ENCODE measurements at regions not wholly inside any gene's neighbourhood (a gene's known extent, or its start where the extent isn't known, plus 50 kb on each side); places are given as distances from the start of the nearest gene placed in this dataset.

DNA sequence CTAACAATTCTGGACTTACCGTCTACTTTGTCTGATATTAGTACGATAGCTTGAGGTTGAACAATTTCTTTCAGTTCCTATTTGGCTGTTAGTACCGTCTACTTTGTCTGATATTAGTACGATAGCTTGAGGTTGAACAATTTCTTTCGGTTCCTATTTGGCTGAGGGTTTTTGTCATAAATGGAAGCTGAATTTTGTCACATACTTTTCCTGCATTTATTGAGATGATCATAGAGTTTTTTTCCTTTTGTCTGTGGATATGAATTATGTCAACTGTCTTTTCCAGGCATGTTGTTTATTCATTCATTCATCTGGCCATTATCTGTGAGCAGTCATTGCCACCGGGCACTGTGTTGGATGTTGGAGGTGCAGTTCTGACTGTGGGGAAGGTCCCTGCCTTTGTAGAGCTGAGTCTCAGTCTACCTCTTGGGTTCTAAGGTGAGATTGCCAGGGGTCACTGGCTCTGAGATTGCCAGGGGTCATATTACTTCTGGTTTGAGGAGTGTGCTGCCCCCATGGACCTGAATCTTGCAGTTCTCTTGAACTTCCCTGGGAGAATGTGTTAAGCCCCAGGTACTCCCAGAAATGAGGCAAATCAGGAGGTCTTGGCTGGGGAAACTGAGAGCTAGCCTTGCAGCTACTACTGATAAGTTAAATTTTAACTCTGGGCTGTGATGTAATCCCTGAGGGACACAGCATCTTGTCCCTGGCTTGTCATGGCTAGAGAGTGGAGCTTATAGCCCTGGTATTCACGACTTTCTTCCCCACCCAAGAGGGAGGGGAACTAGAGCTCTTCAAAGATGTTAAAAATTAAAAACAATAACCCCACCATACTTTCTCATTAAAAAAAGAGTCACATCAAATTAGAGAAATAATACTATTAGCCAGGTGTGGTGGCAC is 89.1 kb upstream of the MBOAT2 start:
- no peaks in the 10 kb centered on the region for H4K20me1 ChIP-seq (ENCODE audit: low read depth, low read length)
- H3K9ac ChIP-seq (ENCODE audit: low read length), result no peak overlapping the region
- no peaks in the 10 kb centered on the region for H3K9me2 ChIP-seq (replicated peaks; ENCODE audit: insufficient read depth, low read length)
- H3K36me3 ChIP-seq (ENCODE audit: low read length), result no peaks in the 10 kb centered on the region
- H3K27ac ChIP-seq (ENCODE audit: low read depth, low read length), result no peak overlapping the region
- H3K9me3 ChIP-seq (ENCODE audit: insufficient read depth, low read length), result no peaks in the 10 kb centered on the region
- no peak overlapping the region for H3K4me3 ChIP-seq (ENCODE audit: insufficient read depth, low read length, poor library complexity, severe bottlenecking)
- H3K4me2 ChIP-seq (ENCODE audit: low read depth, low read length, poor library complexity, severe bottlenecking), result no peak overlapping the region
- no peak overlapping the region for H2AFZ ChIP-seq (ENCODE audit: low read depth, low read length, severe bottlenecking)
- H3K79me2 ChIP-seq (ENCODE audit: insufficient read depth, low read length), result no peaks in the 10 kb centered on the region
- H3K27me3 ChIP-seq (ENCODE audit: low read length), result no peaks in the 10 kb centered on the region
- TF ChIP-seq CTCF (IDR thresholded peaks at IDR 0.05; ENCODE audit: insufficient read depth, low read length, poor library complexity, severe bottlenecking), result no peak
- TF ChIP-seq EZH2phosphoT487 (conservative IDR thresholded peaks at IDR 0.05; ENCODE audit: low read length), result no peak
- no peaks in the 10 kb centered on the region for H3F3A ChIP-seq (ENCODE audit: insufficient read depth)

DNA sequence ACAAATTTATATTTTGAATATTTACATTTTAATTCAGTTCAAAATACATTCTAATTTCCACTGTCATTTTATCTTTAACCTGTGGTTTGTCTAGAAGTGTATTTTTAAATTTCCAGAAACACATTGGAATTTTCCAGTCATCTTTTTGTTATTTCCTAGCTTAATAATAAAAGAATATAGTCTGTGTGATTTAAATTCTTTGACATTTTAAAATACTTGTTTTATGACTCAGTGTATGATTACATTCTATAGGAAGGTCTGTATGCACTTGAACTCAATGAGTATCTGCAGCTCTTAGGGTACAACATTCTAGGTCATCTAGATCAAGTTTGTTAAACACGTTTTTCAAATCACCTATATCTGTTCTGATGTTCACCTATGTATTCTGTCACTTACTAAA is 88.3 kb upstream of the MBOAT2 start:
- Histone ChIP-seq H3K36me3 (ENCODE audit: low read length) (no peaks in the 10 kb centered on the region), H3K27ac (ENCODE audit: low read depth, low read length) (no peak overlapping the region), H3K79me2 (ENCODE audit: insufficient read depth, low read length) (no peaks in the 10 kb centered on the region), H4K20me1 (ENCODE audit: low read depth, low read length) (no peaks in the 10 kb centered on the region), H3K4me3 (ENCODE audit: insufficient read depth, low read length, poor library complexity, severe bottlenecking) (no peak overlapping the region), H3K9ac (ENCODE audit: low read length) (no peak overlapping the region), H3K9me2 (replicated peaks; ENCODE audit: insufficient read depth, low read length) (no peaks in the 10 kb centered on the region), H3K27me3 (ENCODE audit: low read length) (no peaks in the 10 kb centered on the region), H3K9me3 (ENCODE audit: insufficient read depth, low read length) (no peaks in the 10 kb centered on the region), H2AFZ (ENCODE audit: low read depth, low read length, severe bottlenecking) (no peak overlapping the region), H3K4me2 (ENCODE audit: low read depth, low read length, poor library complexity, severe bottlenecking) (no peak overlapping the region), H3F3A (ENCODE audit: insufficient read depth) (no peaks in the 10 kb centered on the region)
- TF ChIP-seq EZH2phosphoT487 (conservative IDR thresholded peaks at IDR 0.05; ENCODE audit: low read length), result no peak
- TF ChIP-seq CTCF (IDR thresholded peaks at IDR 0.05; ENCODE audit: insufficient read depth, low read length, poor library complexity, severe bottlenecking), result no peak

DNA sequence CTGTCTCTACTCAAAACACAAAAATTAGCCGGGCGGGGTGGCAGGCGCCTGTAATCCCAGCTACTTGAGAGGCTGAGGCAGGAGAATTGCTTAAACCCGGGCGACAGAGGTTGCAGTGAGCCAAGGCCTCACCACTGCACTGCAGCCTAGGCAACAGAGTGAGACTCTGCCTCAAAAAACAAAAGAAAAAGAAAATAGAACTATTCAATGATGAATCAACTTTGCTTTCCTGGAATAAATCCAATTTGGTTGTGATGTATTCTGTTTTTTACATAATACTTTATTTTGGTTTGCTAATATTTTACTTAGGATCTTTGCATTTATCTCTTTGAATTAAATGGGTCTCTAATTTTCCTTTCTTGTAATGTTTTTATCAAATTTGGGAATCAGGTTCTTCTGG is 86.3 kb upstream of the MBOAT2 start:
- H3K4me3 ChIP-seq (ENCODE audit: insufficient read depth, low read length, poor library complexity, severe bottlenecking), result no peak overlapping the region
- no peak for TF ChIP-seq EZH2phosphoT487 (conservative IDR thresholded peaks at IDR 0.05; ENCODE audit: low read length)
- TF ChIP-seq CTCF (IDR thresholded peaks at IDR 0.05; ENCODE audit: insufficient read depth, low read length, poor library complexity, severe bottlenecking), result no peak
- H3K4me2 ChIP-seq (ENCODE audit: low read depth, low read length, poor library complexity, severe bottlenecking), result no peak overlapping the region
- no peak overlapping the region for H3K9ac ChIP-seq (ENCODE audit: low read length)
- no peaks in the 10 kb centered on the region for H4K20me1 ChIP-seq (ENCODE audit: low read depth, low read length)
- no peaks in the 10 kb centered on the region for H3K9me2 ChIP-seq (replicated peaks; ENCODE audit: insufficient read depth, low read length)
- H2AFZ ChIP-seq (ENCODE audit: low read depth, low read length, severe bottlenecking), result no peak overlapping the region
- H3K27me3 ChIP-seq (ENCODE audit: low read length), result no peaks in the 10 kb centered on the region
- no peaks in the 10 kb centered on the region for H3K36me3 ChIP-seq (ENCODE audit: low read length)
- H3F3A ChIP-seq (ENCODE audit: insufficient read depth), result no peaks in the 10 kb centered on the region
- no peaks in the 10 kb centered on the region for H3K79me2 ChIP-seq (ENCODE audit: insufficient read depth, low read length)
- no peak overlapping the region for H3K27ac ChIP-seq (ENCODE audit: low read depth, low read length)
- no peaks in the 10 kb centered on the region for H3K9me3 ChIP-seq (ENCODE audit: insufficient read depth, low read length)
